ENCODE measurements at regions not wholly inside any gene's neighbourhood (a gene's known extent, or its start where the extent isn't known, plus 50 kb on each side); places are given as distances from the start of the nearest gene placed in this dataset.

GRCh38 chr5:36755342-36755741 is 121.2 kb upstream of the NIPBL start:
- DNase-seq (ENCODE audit: low read depth), result no peak
- TF ChIP-seq CTCF (IDR thresholded peaks at IDR 0.05; ENCODE audit: low read length, missing control alignments), result no peak
- H3K4me3 ChIP-seq (replicated peaks; ENCODE audit: low read depth, low read length), result no peak overlapping the region

GRCh38 chr5:36755920-36756488 is 120.6 kb upstream of the NIPBL start:
- DNase-seq (ENCODE audit: low read depth), result no peak
- TF ChIP-seq CTCF (IDR thresholded peaks at IDR 0.05; ENCODE audit: low read length, missing control alignments), result no peak

GRCh38 chr5:36756848-36757247 is 119.7 kb upstream of the NIPBL start:
- no peak for DNase-seq (ENCODE audit: low read depth)
- no peak for TF ChIP-seq CTCF (IDR thresholded peaks at IDR 0.05; ENCODE audit: low read length, missing control alignments)
- H3K4me3 ChIP-seq (replicated peaks; ENCODE audit: low read depth, low read length), result no peak overlapping the region

More at GRCh38 chr5:36755920-36756488, 120.6 kb upstream of the NIPBL start:
- H3K4me3 ChIP-seq (replicated peaks; ENCODE audit: low read depth, low read length), result no peak overlapping the region

- DNase-seq (ENCODE audit: low read depth), result no peak
- no peak overlapping the region for H3K4me3 ChIP-seq (replicated peaks; ENCODE audit: low read depth, low read length)
- TF ChIP-seq CTCF (IDR thresholded peaks at IDR 0.05; ENCODE audit: low read length, missing control alignments), result no peak
Observed at GRCh38 chr5:36759117-36759516, 117.5 kb upstream of the NIPBL start.

- no peak for TF ChIP-seq CTCF (IDR thresholded peaks at IDR 0.05; ENCODE audit: low read length, missing control alignments)
- no peak overlapping the region for H3K4me3 ChIP-seq (replicated peaks; ENCODE audit: low read depth, low read length)
- no peak for DNase-seq (ENCODE audit: low read depth)
Observed at GRCh38 chr5:36763454-36763853, 113.1 kb upstream of the NIPBL start.

- DNase-seq (ENCODE audit: low read depth), result no peak
- no peak for TF ChIP-seq CTCF (IDR thresholded peaks at IDR 0.05; ENCODE audit: low read length, missing control alignments)
- H3K4me3 ChIP-seq (replicated peaks; ENCODE audit: low read depth, low read length), result no peak overlapping the region
Observed at GRCh38 chr5:36765876-36766275, 110.7 kb upstream of the NIPBL start.

GRCh38 chr5:36766981-36767380 is 109.6 kb upstream of the NIPBL start:
- no peak overlapping the region for H3K4me3 ChIP-seq (replicated peaks; ENCODE audit: low read depth, low read length)
- TF ChIP-seq CTCF (IDR thresholded peaks at IDR 0.05; ENCODE audit: low read length, missing control alignments), result no peak
- DNase-seq (ENCODE audit: low read depth), result no peak

Data from fibroblast of pulmonary artery (primary cell).